Stomach (tissue), 8 donors: ENCODE measurements at regions not wholly inside any gene's neighbourhood (a gene's known extent, or its start where the extent isn't known, plus 50 kb on each side); places are given as distances from the start of the nearest gene placed in this dataset.

ENCODE experiments used
- DNase-seq, 2 donors: peaks; one replicate each; pipeline versions ENCODE4 v3.0.0 to v3.0.0-alpha.2; 2013 to 2019
- H3K27ac ChIP-seq, 5 donors: fragments of 200-600 bp in 4 of 5; sonication (generic) in 4 of 5; one replicate each; pipeline ENCODE4 v1.5.1; 2013 to 2019; ENCODE audit warnings: mild to moderate bottlenecking in 1 of 5, moderate library complexity in 1 of 5
- H3K27me3 ChIP-seq, 3 donors: fragments of 200-600 bp; sonication (generic); one replicate each; pipeline ENCODE4 v1.5.1; 2017 to 2019; ENCODE audit warnings: mixed run types in 1 of 3
- H3K36me3 ChIP-seq, 4 donors: fragments of 200-600 bp; sonication (generic); 1 replicate in 3 of 4; 2 replicates in 1 of 4; pipeline ENCODE4 v1.5.1; 2016 to 2019
- H3K4me1 ChIP-seq, 4 donors: fragments of 200-600 bp; sonication (generic); one replicate each; pipeline ENCODE4 v1.5.1; 2016 to 2019
- H3K4me3 ChIP-seq, 4 donors: fragments of 200-600 bp; sonication (generic) in 3 of 4; one replicate each; pipeline ENCODE4 v1.5.1; 2016 to 2019; ENCODE audit warnings: mild to moderate bottlenecking in 1 of 4
- H3K9me3 ChIP-seq, 4 donors: fragments of 200-600 bp; sonication (generic); one replicate each; pipeline ENCODE4 v1.5.1; 2016 to 2019
- EP300 ChIP-seq: sonication (generic); formaldehyde crosslinking; IDR thresholded peaks from one replicate; pipeline ENCODE4 v1.6.1; 2017; ENCODE audit warnings: antibody characterized with exemption
- POLR2A ChIP-seq, 4 donors: fragments of 450-650 bp; IDR thresholded peaks; one replicate each; pipeline ENCODE4 v1.6.1; 2016; ENCODE audit warnings: antibody characterized with exemption in 4 of 4, control low read depth in 2 of 4, mild to moderate bottlenecking in 1 of 4, moderate library complexity in 1 of 4
- POLR2AphosphoS5 ChIP-seq, 3 donors: sonication (generic); formaldehyde crosslinking; IDR thresholded peaks; one replicate each; pipeline ENCODE4 v1.6.1; 2016; ENCODE audit warnings: antibody characterized with exemption in 3 of 3
- WGBS, 5 donors: extraction: QIAGEN DNeasy Blood & Tissue Kit in 3 of 5; methylation state at CpG; one replicate each; pipeline versions ENCODE4 v1.1.5 to v1.1.7; 2013 to 2018; 5-methylcytosine and 5-hydroxymethylcytosine counted together
- intact Hi-C: fragments of 100-400 bp; cut with DNase I; formaldehyde crosslinking; loops from one replicate; pipeline ENCODE4 v1.15.1; 2023; ENCODE audit warnings: low total_unique reads
- TF ChIP-seq, protein P1 (sequence below), 7 experiments: fragments of 450-650 bp in 4 of 7; fragments of 200-600 bp in 3 of 7; sonication (generic) in 3 of 7; IDR thresholded peaks; one replicate each; pipeline ENCODE4 v1.5.1; 2016 to 2019; ENCODE audit warnings: antibody characterized with exemption in 7 of 7, control low read depth in 2 of 7, mild to moderate bottlenecking in 1 of 7
- donor health status: healthy with polysubstance abuse.
- donor health status: Bipolar disorder and iron deficiency.
- donor health status: healthy.

- H3K4me3 ChIP-seq = no peak overlapping the region
- H3K27ac ChIP-seq = no peak overlapping the region
- H3K27me3 ChIP-seq = no peaks in the 10 kb centered on the region
- no peak for DNase-seq
- intact Hi-C loops = no loop called here
- 93 to 97% (median 94%) methylated on average over 5 of the region's 5 CpGs for WGBS, 5 donors
- no peaks in the 10 kb centered on the region for H3K4me1 ChIP-seq
- no peaks in the 10 kb centered on the region for H3K36me3 ChIP-seq
- TF ChIP-seq, protein P1, sequence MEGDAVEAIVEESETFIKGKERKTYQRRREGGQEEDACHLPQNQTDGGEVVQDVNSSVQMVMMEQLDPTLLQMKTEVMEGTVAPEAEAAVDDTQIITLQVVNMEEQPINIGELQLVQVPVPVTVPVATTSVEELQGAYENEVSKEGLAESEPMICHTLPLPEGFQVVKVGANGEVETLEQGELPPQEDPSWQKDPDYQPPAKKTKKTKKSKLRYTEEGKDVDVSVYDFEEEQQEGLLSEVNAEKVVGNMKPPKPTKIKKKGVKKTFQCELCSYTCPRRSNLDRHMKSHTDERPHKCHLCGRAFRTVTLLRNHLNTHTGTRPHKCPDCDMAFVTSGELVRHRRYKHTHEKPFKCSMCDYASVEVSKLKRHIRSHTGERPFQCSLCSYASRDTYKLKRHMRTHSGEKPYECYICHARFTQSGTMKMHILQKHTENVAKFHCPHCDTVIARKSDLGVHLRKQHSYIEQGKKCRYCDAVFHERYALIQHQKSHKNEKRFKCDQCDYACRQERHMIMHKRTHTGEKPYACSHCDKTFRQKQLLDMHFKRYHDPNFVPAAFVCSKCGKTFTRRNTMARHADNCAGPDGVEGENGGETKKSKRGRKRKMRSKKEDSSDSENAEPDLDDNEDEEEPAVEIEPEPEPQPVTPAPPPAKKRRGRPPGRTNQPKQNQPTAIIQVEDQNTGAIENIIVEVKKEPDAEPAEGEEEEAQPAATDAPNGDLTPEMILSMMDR (IDR thresholded peaks at IDR 0.05) = no peak
- no peak for TF ChIP-seq POLR2A (IDR thresholded peaks at IDR 0.05)
- no peak for TF ChIP-seq EP300
- TF ChIP-seq POLR2AphosphoS5 (IDR thresholded peaks at IDR 0.05) = no peak
- peaks cover 0 to 5% (median 0%) of the 10 kb centered on the region in 4 donors for H3K9me3 ChIP-seq
Measured at GRCh38 chr2:45285311-45285710, 276.1 kb upstream of the SIX2 start.

DNA sequence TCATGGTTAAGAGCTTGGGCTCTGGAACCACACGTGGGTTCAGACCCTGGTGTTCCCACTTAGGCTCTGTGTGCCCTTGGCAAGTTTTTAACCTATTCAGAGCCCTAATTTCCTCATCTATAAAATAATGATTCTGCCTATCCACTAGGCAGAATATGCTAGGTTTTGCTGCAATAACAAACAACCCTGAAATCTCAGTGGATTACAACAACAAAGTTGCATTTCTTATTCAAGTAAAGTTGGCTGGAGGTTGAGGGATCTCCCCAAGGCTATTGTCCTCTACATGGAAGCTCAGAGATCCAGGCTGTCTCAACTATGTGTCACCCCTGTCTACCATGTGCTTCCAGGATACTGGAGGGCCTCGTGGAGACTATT, 275.4 kb upstream of the SIX2 start:
- Histone ChIP-seq H3K4me3 (no peak overlapping the region), H3K36me3 (no peaks in the 10 kb centered on the region), H3K4me1 (peaks cover 0 to 3% (median 0%) of the 10 kb centered on the region in 4 donors), H3K27ac (no peak overlapping the region), H3K9me3 (peaks cover 0 to 5% (median 0%) of the 10 kb centered on the region in 4 donors), H3K27me3 (no peaks in the 10 kb centered on the region)
- no peak for DNase-seq
- TF ChIP-seq EP300 (no peak), POLR2AphosphoS5 (IDR thresholded peaks at IDR 0.05) (no peak)
- intact Hi-C loops = no loop called here
- 63 to 92% (median 82%) methylated on average over 2 of the region's 2 CpGs for WGBS, 5 donors

DNA sequence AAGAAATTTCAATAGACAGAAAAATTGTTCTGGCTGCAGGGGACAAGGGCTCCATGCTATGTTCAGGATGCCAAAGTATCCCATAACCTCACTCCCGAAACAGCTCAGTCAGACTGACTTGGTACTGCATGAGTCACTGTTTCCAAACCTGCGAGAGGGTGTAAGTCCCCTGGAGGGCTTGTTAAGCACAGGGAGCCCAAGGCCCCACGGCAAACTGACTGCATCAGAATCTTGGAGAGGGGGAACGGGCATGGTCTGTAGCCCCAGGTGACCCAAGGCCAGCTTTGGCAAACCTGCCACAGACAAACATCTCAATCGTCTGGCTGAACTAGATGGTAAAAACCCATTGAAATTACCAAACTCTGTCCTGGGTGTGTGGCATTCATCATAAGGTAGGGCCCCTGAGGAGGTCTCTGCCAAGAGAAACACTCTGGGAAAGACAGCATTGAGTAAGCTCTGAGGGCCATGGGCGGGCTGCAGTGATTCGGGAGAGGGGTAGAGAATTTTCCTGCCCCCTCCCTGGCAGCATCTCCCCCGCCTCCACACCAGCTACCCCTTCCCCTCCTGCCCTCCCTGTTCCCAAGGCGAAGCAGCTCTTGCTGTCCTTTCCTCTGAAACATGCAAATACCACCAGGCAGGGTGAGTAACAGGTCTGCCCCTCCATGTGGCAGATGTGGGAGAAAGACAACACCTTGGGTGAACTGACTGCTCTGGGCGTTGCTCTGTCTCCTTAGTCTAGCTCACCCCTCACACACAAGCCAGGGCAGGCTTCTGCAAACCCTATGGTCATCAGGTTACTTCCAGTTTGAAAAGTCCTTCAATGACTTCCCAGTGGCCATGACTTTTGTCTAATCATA, 274.7 kb upstream of the SIX2 start:
- H3K27ac ChIP-seq = no peak overlapping the region
- peaks cover 0 to 5% (median 3%) of the 10 kb centered on the region in 4 donors for H3K4me1 ChIP-seq
- H3K9me3 ChIP-seq = peaks cover 0 to 5% (median 0%) of the 10 kb centered on the region in 4 donors
- H3K27me3 ChIP-seq = no peaks in the 10 kb centered on the region
- DNase-seq = no peak
- no peaks in the 10 kb centered on the region for H3K36me3 ChIP-seq
- intact Hi-C loops = no loop called here
- no peak overlapping the region for H3K4me3 ChIP-seq
- WGBS, 5 donors = 76 to 92% (median 81%) methylated on average over 7 to 10 of the region's 10 CpGs
- TF ChIP-seq POLR2AphosphoS5 (IDR thresholded peaks at IDR 0.05) (no peak), EP300 (no peak), POLR2A (IDR thresholded peaks at IDR 0.05) (no peak)
- TF ChIP-seq, protein P1 (IDR thresholded peaks at IDR 0.05) = no peak

- peaks cover 0 to 15% (median 8%) of the 10 kb centered on the region in 4 donors for H3K4me1 ChIP-seq
- H3K27me3 ChIP-seq = no peaks in the 10 kb centered on the region
- H3K9me3 ChIP-seq = peaks cover 0 to 5% (median 0%) of the 10 kb centered on the region in 4 donors
- intact Hi-C loops = no loop called here
- no peak for DNase-seq
- 93 to 96% (median 93%) methylated on average over 2 of the region's 2 CpGs for WGBS, 5 donors
- no peak for TF ChIP-seq POLR2AphosphoS5 (IDR thresholded peaks at IDR 0.05)
- no peak for TF ChIP-seq POLR2A (IDR thresholded peaks at IDR 0.05)
- no peaks in the 10 kb centered on the region for H3K36me3 ChIP-seq
- H3K27ac ChIP-seq = no peak overlapping the region
- H3K4me3 ChIP-seq = no peak overlapping the region
Measured at GRCh38 chr2:45282646-45283045, 273.4 kb upstream of the SIX2 start.

GRCh38 chr2:45281311-45281710, 272.1 kb upstream of the SIX2 start:
- DNase-seq = no peak
- no peak overlapping the region for H3K27ac ChIP-seq
- H3K36me3 ChIP-seq = no peaks in the 10 kb centered on the region
- peaks cover 5 to 17% (median 13%) of the 10 kb centered on the region in 4 donors for H3K4me1 ChIP-seq
- WGBS, 5 donors = 66 to 86% (median 75%) methylated on average over 7 of the region's 7 CpGs
- no peaks in the 10 kb centered on the region for H3K27me3 ChIP-seq
- H3K4me3 ChIP-seq = no peak overlapping the region
- peaks cover 0 to 5% (median 0%) of the 10 kb centered on the region in 4 donors for H3K9me3 ChIP-seq
- intact Hi-C loops = no loop called here
- TF ChIP-seq EP300 (no peak), POLR2A (IDR thresholded peaks at IDR 0.05) (no peak), POLR2AphosphoS5 (IDR thresholded peaks at IDR 0.05) (no peak)
- TF ChIP-seq, protein P1 (IDR thresholded peaks at IDR 0.05) = no peak
